ENCODE measurements at regions not wholly inside any gene's neighbourhood (a gene's known extent, or its start where the extent isn't known, plus 50 kb on each side); places are given as distances from the start of the nearest gene placed in this dataset.

- TF ChIP-seq KDM1A (IDR thresholded peaks at IDR 0.05; ENCODE audit: borderline replicate concordance, low read length) = no peak
- TF ChIP-seq TEAD4 (IDR thresholded peaks at IDR 0.05; ENCODE audit: low read depth, low read length) = no peak
- TF ChIP-seq RFX5 (IDR thresholded peaks at IDR 0.05; ENCODE audit: borderline replicate concordance, low read depth, low read length) = no peak
- TF ChIP-seq SP1 (IDR thresholded peaks at IDR 0.05; ENCODE audit: low read depth, low read length) = no peak
- TF ChIP-seq SP2 (IDR thresholded peaks at IDR 0.05; ENCODE audit: low read length) = no peak
- TF ChIP-seq RAD21 (IDR thresholded peaks at IDR 0.05 in 1 of 2, conservative IDR thresholded peaks at IDR 0.05 in 1 of 2; ENCODE audit: low read depth in 2 of 2, low read length in 2 of 2) = no peak
- no peak for TF ChIP-seq RBBP5 (IDR thresholded peaks at IDR 0.05; ENCODE audit: borderline replicate concordance, low read depth, low read length)
- no peak for TF ChIP-seq BCL11A (IDR thresholded peaks at IDR 0.05; ENCODE audit: low read depth in 2 of 2, low read length in 2 of 2)
- no peak for TF ChIP-seq CTBP2 (IDR thresholded peaks at IDR 0.05; ENCODE audit: borderline replicate concordance, insufficient read depth, insufficient read length, low read length)
Observed at GRCh38 chr11:112346586-112346985, 85.9 kb upstream of the PLET1 start (continued).

All from H1 (cell line).